Activated CD4-positive, alpha-beta T cell treated with anti-CD3 and anti-CD28 coated beads for 36 hours (primary cell): ENCODE measurements at regions not wholly inside any gene's neighbourhood (a gene's known extent, or its start where the extent isn't known, plus 50 kb on each side); places are given as distances from the start of the nearest gene placed in this dataset.
"Not testable (repeated sequence)": the region's sequence is repeated elsewhere in the genome, so short reads cannot be mapped to it uniquely, and the experiment has no call there.

ENCODE experiments used
- ATAC-seq: fragments of 200-7000 bp; cut with Tn5 transposase; one replicate; pipeline ENCODE4 v1.10.0; 2021; ENCODE audit warnings: mild to moderate bottlenecking, moderate library complexity
- CTCF ChIA-PET: fragments of 350-600 bp; sonication (Branson Sonifier 250); formaldehyde crosslinking; loops from one replicate; lab custom pipeline; 2021; ENCODE audit warnings: antibody characterized with exemption; lab: Charles Lee
- POLR2A ChIA-PET: fragments of 350-600 bp; sonication (Branson Sonifier 250); formaldehyde crosslinking; loops from one replicate; lab custom pipeline; 2021; ENCODE audit warnings: antibody characterized with exemption, inconsistent platforms; lab: Charles Lee
- DNase-seq: peaks from one replicate; pipeline ENCODE4 v3.0.0-alpha.2; 2020
- H3K27ac Mint-ChIP-seq: one replicate; pipeline ENCODE4 v1.8.0; 2021; ENCODE audit warnings: mixed read lengths
- H3K27me3 Mint-ChIP-seq: one replicate; pipeline ENCODE4 v1.8.0; 2021; ENCODE audit warnings: mixed read lengths
- H3K36me3 Mint-ChIP-seq: one replicate; pipeline ENCODE4 v1.8.0; 2021; ENCODE audit warnings: low read depth, mixed read lengths
- H3K4me1 Mint-ChIP-seq: one replicate; pipeline ENCODE4 v1.8.0; 2021; ENCODE audit warnings: mixed read lengths
- H3K4me3 Mint-ChIP-seq: one replicate; pipeline ENCODE4 v1.8.0; 2021; ENCODE audit warnings: mild to moderate bottlenecking, moderate library complexity, mixed read lengths
- H3K9me3 Mint-ChIP-seq: one replicate; pipeline ENCODE4 v1.8.0; 2021; ENCODE audit warnings: low read depth, mixed read lengths
- intact Hi-C, 2 experiments: fragments of 100-400 bp; cut with DNase I in 1 of 2; cut with micrococcal nuclease in 1 of 2; formaldehyde crosslinking; loops; one replicate each; pipeline versions ENCODE4 v1.14.2 to v1.15.1; 2022 to 2024; cut with DNase I, micrococcal nuclease

- DNase-seq (no peak), ATAC-seq (no peak)
- Mint-ChIP-seq H3K27ac (no peak overlapping the region), H3K4me3 (no peak overlapping the region), H3K4me1 (peaks cover 2% of the 10 kb centered on the region), H3K36me3 (no peaks in the 10 kb centered on the region), H3K9me3 (peaks cover 2% of the 10 kb centered on the region), H3K27me3 (peaks cover 5% of the 10 kb centered on the region)
- ChIA-PET POLR2A (no interaction called here), CTCF (interaction anchor here (2.0 kb wide), 1 partner anchor 24 kb away, joined by 8 read pairs; no protein-coding TSS in a partner anchor)
- intact Hi-C loops, result no loop called here
Observed at GRCh38 chr7:42720991-42721796, 190.7 kb downstream of the C7orf25 start.

DNA sequence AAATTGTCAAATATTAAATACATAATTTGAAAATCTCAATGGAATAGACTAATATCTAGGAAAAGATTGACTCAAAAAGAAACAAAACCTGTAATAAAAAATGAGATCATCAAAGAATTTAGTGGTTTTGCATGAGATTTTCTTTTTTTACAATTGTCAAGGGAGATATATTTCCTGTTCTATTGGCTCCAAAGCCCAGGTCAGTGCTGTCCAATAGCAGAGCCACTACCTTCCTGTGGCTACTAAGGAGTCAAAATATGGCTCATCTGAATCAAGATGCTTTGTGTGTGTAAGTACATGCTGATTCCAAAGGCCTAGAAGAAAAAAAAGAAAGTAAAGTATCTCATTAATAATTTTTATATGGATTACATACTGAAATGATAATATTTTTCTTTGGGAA lies 191.9 kb downstream of the C7orf25 start:
- ATAC-seq, result no peak
- Mint-ChIP-seq H3K36me3 (no peaks in the 10 kb centered on the region), H3K27ac (no peak overlapping the region), H3K27me3 (peaks cover 5% of the 10 kb centered on the region), H3K9me3 (peaks cover 2% of the 10 kb centered on the region), H3K4me1 (peaks cover 2% of the 10 kb centered on the region), H3K4me3 (no peak overlapping the region)
- CTCF ChIA-PET, result no interaction called here
- POLR2A ChIA-PET, result no interaction called here
- intact Hi-C loops, result no loop called here
- no peak for DNase-seq

- H3K4me1 Mint-ChIP-seq, CTCF ChIA-PET, POLR2A ChIA-PET, H3K27me3 Mint-ChIP-seq, H3K4me3 Mint-ChIP-seq, intact Hi-C loops, DNase-seq, H3K36me3 Mint-ChIP-seq, ATAC-seq, H3K27ac Mint-ChIP-seq, H3K9me3 Mint-ChIP-seq: not testable (repeated sequence)
Observed at GRCh38 chr7:42718466-42718865, 193.4 kb downstream of the C7orf25 start.

DNA sequence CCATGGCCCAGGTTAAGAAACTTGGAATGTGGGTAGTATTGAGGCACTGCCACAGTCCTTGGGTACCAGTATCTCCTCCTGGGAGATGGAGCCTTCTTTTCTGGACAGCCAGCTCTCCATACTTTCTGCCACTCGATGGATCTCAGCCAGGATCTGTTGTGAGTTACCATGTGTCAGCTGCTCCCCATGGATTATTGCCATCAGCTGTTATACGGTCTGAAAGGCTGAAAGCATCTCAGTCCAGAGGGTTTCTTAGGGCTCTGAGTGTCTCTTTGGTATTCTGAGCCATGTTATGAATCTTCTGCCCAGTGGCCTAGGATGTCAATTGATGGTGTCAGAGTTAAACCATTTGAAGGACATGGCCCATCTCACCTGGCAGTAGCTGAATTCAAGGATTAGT lies 197.5 kb downstream of the C7orf25 start:
- Mint-ChIP-seq H3K36me3 (no peaks in the 10 kb centered on the region), H3K4me1 (peaks cover 2% of the 10 kb centered on the region), H3K27ac (no peak overlapping the region), H3K27me3 (peaks cover 5% of the 10 kb centered on the region), H3K4me3 (no peak overlapping the region), H3K9me3 (peaks cover 4% of the 10 kb centered on the region)
- DNase-seq (no peak), ATAC-seq (no peak)
- ChIA-PET POLR2A (no interaction called here), CTCF (no interaction called here)
- intact Hi-C loops, result no loop called here

GRCh38 chr7:42709284-42709683 lies 202.6 kb downstream of the C7orf25 start:
- no peak for DNase-seq
- Mint-ChIP-seq H3K4me1 (no peaks in the 10 kb centered on the region), H3K27me3 (peaks cover 2% of the 10 kb centered on the region), H3K4me3 (no peak overlapping the region), H3K36me3 (no peaks in the 10 kb centered on the region), H3K9me3 (peaks cover 1% of the 10 kb centered on the region), H3K27ac (no peak overlapping the region)
- no peak for ATAC-seq
- ChIA-PET CTCF (interaction anchor here (1.6 kb wide), 1 partner anchor 36 kb away, joined by 4 read pairs; no protein-coding TSS in a partner anchor), POLR2A (no interaction called here)
- intact Hi-C loops, result no loop called here

GRCh38 chr7:42704710-42705109 lies 207.2 kb downstream of the C7orf25 start:
- CTCF ChIA-PET, result no interaction called here

GRCh38 chr7:42702647-42703046 lies 209.2 kb downstream of the C7orf25 start:
- no peaks in the 10 kb centered on the region for H3K4me1 Mint-ChIP-seq
- no peaks in the 10 kb centered on the region for H3K9me3 Mint-ChIP-seq
- POLR2A ChIA-PET, result no interaction called here
- intact Hi-C loops, result no loop called here
- no peaks in the 10 kb centered on the region for H3K36me3 Mint-ChIP-seq
- H3K27me3 Mint-ChIP-seq, result no peaks in the 10 kb centered on the region
- ATAC-seq, result no peak
- no peak overlapping the region for H3K27ac Mint-ChIP-seq
- CTCF ChIA-PET, result interaction anchor here (0.9 kb wide), 1 partner anchor 9 kb away, joined by 3 read pairs; no protein-coding TSS in a partner anchor
- no peak overlapping the region for H3K4me3 Mint-ChIP-seq
- no peak for DNase-seq

More at GRCh38 chr7:42704710-42705109, 207.2 kb downstream of the C7orf25 start:
- intact Hi-C loops, result no loop called here
- Mint-ChIP-seq H3K4me3 (no peak overlapping the region), H3K27ac (no peak overlapping the region), H3K36me3 (no peaks in the 10 kb centered on the region), H3K9me3 (no peaks in the 10 kb centered on the region), H3K27me3 (peaks cover 2% of the 10 kb centered on the region), H3K4me1 (no peaks in the 10 kb centered on the region)
- ATAC-seq (no peak), DNase-seq (no peak)
- POLR2A ChIA-PET, result no interaction called here

DNA sequence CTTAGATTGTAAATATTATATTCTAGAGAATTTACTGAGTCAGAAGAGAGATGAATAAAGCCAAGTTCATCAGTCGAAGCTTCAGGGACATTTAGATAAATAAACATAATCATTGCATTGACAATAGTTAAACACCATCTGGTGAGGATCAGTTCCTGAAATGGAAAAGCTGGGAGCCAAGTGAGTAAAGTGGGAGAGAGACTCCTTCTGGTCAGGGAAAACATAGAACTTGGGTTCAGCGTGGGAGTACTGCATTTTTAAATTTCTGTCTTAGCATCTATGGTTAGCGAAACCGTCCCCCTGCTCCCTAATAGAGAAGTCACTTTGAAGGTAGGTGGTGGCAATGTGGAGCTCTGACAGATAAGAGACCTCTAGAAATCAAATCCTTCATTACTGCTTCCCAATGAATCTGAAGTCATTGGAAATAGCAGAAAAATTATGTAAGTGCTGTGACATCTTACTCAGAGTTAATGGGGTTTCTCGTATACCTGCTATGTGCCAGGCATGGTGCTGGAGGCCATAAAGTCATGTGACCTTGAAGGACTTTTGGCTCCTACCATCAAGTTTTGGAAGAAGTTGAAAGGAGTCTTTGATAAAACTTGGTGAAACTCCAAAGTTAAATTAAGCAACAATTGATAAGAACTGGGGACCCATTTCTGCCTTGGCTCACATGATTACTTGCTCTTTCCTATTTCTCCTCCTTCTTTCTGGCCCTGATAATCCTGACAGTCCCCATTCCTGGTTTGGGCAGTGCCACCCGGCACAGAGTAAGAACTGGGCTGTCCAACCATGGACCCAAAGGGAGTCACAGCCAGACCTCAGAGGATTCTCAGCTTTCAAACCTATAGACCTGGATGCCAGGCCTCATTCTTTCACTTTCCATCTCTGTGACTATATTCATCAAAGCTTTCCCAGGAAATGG lies 211.2 kb downstream of the C7orf25 start:
- ChIA-PET POLR2A (no interaction called here), CTCF (no interaction called here)
- Mint-ChIP-seq H3K27me3 (no peaks in the 10 kb centered on the region), H3K27ac (no peak overlapping the region), H3K36me3 (no peaks in the 10 kb centered on the region), H3K4me3 (no peak overlapping the region), H3K9me3 (no peaks in the 10 kb centered on the region), H3K4me1 (no peaks in the 10 kb centered on the region)
- ATAC-seq, result no peak
- intact Hi-C loops, result no loop called here
- DNase-seq, result no peak

DNA sequence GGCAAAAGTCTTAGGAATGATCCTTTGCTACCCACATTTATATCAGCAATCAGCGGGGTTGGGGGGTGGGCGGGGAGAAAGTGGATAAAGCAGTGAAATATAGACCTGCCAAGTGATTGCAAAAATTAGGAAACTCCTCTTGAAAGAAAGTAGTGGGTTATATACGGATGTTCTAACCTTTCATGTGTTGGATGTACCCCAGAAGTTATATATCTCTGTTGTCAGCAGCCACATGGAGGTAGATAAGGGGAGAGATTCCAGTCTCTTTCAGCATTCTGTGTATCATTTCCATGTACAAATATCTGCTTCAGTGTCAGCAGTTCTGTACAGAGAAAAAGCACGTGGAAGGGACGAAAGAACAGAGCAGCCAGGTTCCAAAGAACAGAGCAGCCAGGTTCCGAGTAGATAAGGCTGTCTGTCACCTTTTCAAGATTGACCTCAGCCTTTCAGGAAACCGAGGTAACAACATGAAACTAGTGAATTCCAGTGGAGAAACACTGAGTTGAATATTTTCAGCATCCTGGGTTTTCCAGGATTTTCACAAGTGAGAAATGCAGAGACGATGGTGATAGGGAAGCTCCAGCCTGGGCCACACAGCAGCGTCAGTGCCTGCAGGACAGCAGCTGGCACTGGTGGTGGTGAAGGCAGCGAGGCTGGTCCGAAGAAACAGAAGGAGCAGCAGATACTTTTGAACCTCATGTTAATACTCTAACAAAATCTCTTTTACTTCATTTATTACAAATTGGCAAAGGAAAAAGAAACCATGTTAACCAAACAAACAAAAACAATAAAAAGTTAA lies 212.3 kb downstream of the C7orf25 start:
- ChIA-PET POLR2A (no interaction called here), CTCF (no interaction called here)
- Mint-ChIP-seq H3K4me3 (no peak overlapping the region), H3K36me3 (no peaks in the 10 kb centered on the region), H3K27ac (no peak overlapping the region), H3K9me3 (no peaks in the 10 kb centered on the region), H3K4me1 (no peaks in the 10 kb centered on the region), H3K27me3 (no peaks in the 10 kb centered on the region)
- DNase-seq (no peak), ATAC-seq (no peak)
- intact Hi-C loops, result loop anchor here in 1 of 2 experiments (10.0 kb wide), 1 partner anchor 685 kb away; no protein-coding TSS in a partner anchor

DNA sequence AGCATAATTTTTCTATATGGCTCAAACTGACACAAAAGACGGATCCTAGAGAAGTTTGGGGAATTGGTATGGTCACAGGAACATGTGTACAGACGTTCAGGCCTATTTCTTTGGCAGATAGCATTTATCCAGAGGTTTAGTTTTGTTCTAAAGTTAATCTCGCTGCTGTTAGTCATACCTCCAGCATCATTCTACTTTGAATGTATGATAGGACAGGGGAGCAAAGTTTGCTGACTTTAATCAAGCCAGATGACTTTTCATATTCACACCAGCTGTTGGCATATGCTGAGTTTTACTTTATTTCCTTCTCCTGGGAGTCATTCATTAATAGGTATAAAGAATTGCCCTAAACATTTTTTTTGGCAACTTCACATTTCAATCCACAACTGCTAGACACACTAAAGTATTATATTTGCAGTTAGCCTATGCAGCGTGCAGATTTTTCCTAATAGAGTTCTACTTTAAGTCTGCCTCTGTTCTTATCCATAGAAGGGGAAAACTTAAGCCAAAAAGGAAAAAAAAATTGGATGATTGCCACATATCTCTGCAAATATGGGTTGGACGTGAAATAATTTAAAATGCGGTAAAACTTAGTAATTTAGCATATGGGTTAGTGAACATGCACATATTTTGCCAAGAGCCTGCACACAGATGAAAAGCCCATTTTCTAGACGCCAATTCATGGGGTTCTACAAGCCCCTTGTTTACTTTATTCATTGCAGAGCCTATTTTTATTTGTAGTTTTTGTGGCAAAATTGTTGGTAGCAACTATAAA lies 213.1 kb downstream of the C7orf25 start:
- ChIA-PET POLR2A (no interaction called here), CTCF (no interaction called here)
- H3K36me3 Mint-ChIP-seq, result no peaks in the 10 kb centered on the region
- ATAC-seq (no peak), DNase-seq (no peak)
- no peak overlapping the region for H3K27ac Mint-ChIP-seq
- no peaks in the 10 kb centered on the region for H3K4me1 Mint-ChIP-seq
- no peaks in the 10 kb centered on the region for H3K27me3 Mint-ChIP-seq
- intact Hi-C loops, result loop anchor here in 1 of 2 experiments (10.0 kb wide), 1 partner anchor 684 kb away; no protein-coding TSS in a partner anchor
- H3K4me3 Mint-ChIP-seq, result no peak overlapping the region
- H3K9me3 Mint-ChIP-seq, result no peaks in the 10 kb centered on the region
